ENCODE measurements at regions not wholly inside any gene's neighbourhood (a gene's known extent, or its start where the extent isn't known, plus 50 kb on each side); places are given as distances from the start of the nearest gene placed in this dataset.

DNA sequence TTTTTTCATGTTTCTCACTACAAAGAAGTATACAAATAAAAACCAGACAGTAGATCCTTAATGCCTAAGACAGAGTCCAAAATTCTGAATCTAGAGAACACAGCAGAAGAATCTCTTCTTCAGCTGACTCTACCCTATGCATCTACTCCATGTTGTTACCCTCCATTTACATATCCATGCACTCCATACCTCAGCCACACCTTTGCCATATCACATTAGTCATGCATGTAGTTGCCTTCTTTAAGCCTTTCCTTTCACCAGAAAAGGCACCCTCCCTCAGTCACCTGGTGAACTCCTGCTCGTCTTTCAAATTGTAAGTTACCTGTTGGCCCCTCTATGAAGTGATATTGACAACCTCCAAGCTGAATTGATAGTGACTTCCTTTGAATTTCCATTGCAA is 271.2 kb upstream of the FAR2 start:
- no peak for TF ChIP-seq POLR2A (IDR thresholded peaks at IDR 0.05; ENCODE audit: low read depth, low read length)
- no peak for TF ChIP-seq EP300 (IDR thresholded peaks at IDR 0.05; ENCODE audit: borderline replicate concordance in 1 of 2, control insufficient read depth in 1 of 2, low read depth in 2 of 2, low read length in 2 of 2)
- TF ChIP-seq, protein P1, sequence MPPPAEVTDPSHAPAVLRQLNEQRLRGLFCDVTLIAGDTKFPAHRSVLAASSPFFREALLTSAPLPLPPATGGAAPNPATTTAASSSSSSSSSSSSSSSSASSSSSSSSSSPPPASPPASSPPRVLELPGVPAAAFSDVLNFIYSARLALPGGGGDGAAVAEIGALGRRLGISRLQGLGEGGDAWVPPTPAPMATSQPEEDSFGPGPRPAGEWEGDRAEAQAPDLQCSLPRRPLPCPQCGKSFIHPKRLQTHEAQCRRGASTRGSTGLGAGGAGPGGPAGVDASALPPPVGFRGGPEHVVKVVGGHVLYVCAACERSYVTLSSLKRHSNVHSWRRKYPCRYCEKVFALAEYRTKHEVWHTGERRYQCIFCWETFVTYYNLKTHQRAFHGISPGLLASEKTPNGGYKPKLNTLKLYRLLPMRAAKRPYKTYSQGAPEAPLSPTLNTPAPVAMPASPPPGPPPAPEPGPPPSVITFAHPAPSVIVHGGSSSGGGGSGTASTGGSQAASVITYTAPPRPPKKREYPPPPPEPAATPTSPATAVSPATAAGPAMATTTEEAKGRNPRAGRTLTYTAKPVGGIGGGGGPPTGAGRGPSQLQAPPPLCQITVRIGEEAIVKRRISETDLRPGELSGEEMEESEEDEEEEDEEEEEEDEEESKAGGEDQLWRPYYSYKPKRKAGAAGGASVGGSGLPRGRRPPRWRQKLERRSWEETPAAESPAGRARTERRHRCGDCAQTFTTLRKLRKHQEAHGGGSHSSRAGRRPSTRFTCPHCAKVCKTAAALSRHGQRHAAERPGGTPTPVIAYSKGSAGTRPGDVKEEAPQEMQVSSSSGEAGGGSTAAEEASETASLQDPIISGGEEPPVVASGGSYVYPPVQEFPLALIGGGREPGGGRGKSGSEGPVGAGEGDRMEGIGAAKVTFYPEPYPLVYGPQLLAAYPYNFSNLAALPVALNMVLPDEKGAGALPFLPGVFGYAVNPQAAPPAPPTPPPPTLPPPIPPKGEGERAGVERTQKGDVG (CRISPR knock-in tag; IDR thresholded peaks at IDR 0.05) = no peak
- TF ChIP-seq, protein P2, sequence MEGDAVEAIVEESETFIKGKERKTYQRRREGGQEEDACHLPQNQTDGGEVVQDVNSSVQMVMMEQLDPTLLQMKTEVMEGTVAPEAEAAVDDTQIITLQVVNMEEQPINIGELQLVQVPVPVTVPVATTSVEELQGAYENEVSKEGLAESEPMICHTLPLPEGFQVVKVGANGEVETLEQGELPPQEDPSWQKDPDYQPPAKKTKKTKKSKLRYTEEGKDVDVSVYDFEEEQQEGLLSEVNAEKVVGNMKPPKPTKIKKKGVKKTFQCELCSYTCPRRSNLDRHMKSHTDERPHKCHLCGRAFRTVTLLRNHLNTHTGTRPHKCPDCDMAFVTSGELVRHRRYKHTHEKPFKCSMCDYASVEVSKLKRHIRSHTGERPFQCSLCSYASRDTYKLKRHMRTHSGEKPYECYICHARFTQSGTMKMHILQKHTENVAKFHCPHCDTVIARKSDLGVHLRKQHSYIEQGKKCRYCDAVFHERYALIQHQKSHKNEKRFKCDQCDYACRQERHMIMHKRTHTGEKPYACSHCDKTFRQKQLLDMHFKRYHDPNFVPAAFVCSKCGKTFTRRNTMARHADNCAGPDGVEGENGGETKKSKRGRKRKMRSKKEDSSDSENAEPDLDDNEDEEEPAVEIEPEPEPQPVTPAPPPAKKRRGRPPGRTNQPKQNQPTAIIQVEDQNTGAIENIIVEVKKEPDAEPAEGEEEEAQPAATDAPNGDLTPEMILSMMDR (IDR thresholded peaks at IDR 0.05 in 2 of 3, conservative IDR thresholded peaks at IDR 0.05 in 1 of 3; ENCODE audit: control insufficient read depth in 2 of 3, extremely low read depth in 1 of 3, insufficient read depth in 1 of 3, low read depth in 3 of 3, low read length in 3 of 3) = no peak
- TF ChIP-seq HCFC1 (IDR thresholded peaks at IDR 0.05; ENCODE audit: low read length) = no peak
- TF ChIP-seq CHD2 (IDR thresholded peaks at IDR 0.05; ENCODE audit: borderline replicate concordance, low read depth, low read length) = no peak
- TF ChIP-seq POLR2AphosphoS5 (IDR thresholded peaks at IDR 0.05; ENCODE audit: low read length) = no peak
- TF ChIP-seq IKZF1 (conservative IDR thresholded peaks at IDR 0.05) = no peak
- no peak for TF ChIP-seq LARP7 (IDR thresholded peaks at IDR 0.05)
- no peak for TF ChIP-seq MYC (IDR thresholded peaks at IDR 0.05; ENCODE audit: insufficient read depth, insufficient read length, insufficient replicate concordance, low read length, severe bottlenecking)
- no peak for TF ChIP-seq STAT3 (IDR thresholded peaks at IDR 0.05; ENCODE audit: low read depth, low read length)
